ENCODE measurements at regions not wholly inside any gene's neighbourhood (a gene's known extent, or its start where the extent isn't known, plus 50 kb on each side); places are given as distances from the start of the nearest gene placed in this dataset.

- no peak for TF ChIP-seq CTCF (IDR thresholded peaks at IDR 0.05; ENCODE audit: borderline replicate concordance, extremely low read depth, low read length, poor library complexity, severe bottlenecking)
- TF ChIP-seq EZH2 (IDR thresholded peaks at IDR 0.05; ENCODE audit: borderline replicate concordance, low read depth, low read length, severe bottlenecking), result no peak
Observed at GRCh38 chr6:66578362-66578761, 871.3 kb upstream of the EYS start.
